GM18499 (cell line): ENCODE measurements at regions not wholly inside any gene's neighbourhood (a gene's known extent, or its start where the extent isn't known, plus 50 kb on each side); places are given as distances from the start of the nearest gene placed in this dataset.
"Not testable (repeated sequence)": the region's sequence is repeated elsewhere in the genome, so short reads cannot be mapped to it uniquely, and the experiment has no call there.

Experiments used
- ATAC-seq: cut with Tn5 transposase; IDR thresholded peaks from one replicate; pipeline ENCODE4 v1.9.1; 2021; ENCODE audit warnings: moderate number of reproducible peaks; ENCODE audit not compliant: insufficient read depth, unreplicated experiment

GRCh38 chr1:238789916-238790667 lies 596.3 kb upstream of the CHRM3 start:
- no peak for ATAC-seq

DNA sequence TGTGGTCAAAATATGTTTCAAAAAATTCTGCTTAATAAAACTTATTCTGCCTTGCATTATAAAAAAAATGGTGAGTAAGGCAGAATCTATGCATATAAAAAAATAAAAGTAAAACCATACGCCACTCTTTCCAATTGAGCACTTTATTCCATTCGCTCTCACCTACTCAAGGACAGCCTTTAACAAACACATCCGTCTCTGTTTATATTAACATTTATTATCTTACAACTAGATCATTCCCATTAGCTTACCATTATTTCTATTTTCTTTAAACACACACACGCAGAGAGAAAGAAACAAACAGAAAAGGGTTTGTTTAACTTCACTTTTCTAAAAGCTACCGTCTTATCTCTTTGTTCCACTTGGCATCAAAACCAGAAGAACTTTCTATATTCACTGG lies 598.9 kb upstream of the CHRM3 start:
- no peak for ATAC-seq

DNA sequence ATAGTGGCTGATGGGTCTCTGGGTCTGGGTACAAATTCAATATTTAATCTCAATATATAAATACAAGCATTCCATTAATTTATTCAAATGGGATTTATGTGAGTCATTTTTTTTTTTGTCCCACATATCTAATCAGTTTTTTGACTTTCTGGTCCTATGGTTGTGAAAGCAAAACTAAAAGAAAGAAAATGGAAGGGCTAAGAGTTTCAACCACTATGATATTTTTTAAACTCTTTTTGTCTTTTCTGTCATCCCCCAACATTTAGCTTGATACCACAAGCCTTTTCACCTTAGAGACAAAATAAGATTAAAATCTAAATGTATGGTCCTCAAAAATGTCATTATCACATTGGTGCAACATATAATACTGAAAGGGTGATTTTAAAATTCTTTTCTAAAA lies 602.7 kb upstream of the CHRM3 start:
- ATAC-seq: no peak

DNA sequence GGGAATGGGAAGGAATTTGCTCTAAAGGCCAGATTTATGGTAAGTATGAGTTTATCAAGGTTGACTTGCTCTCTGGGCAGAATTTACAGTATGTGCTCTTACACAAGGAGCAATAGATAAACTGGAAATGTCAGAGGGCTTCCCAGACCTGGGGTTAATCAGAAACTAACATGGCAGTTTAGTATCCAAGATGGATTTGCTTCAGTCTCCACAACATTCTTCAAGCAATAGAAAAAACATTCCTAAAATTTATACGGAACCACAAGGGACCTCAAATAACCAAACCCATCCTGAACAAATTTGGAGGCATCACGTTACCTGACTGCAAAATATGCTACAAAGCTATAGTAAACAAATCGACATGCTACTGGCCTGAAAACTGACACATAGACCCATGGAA lies 606.7 kb upstream of the CHRM3 start:
- no peak for ATAC-seq

DNA sequence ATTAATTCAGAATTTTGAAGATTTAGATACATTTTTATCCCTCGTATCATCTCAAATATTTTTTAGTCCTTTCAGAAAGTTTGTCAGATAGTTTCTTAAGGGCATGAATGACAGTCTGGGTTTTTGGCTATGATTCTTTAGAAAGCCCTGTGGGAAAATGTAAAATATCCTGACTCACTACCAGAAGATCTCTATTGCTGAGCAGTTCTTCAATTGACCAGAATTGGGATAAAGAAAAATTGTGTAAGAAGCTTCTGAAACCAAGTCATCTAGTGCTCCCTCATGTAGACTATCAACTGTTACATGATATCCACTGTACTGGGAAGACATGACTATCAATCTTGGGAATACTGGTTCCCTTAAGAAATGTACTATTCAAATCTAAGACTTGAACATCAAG lies 608.3 kb upstream of the CHRM3 start:
- no peak for ATAC-seq

DNA sequence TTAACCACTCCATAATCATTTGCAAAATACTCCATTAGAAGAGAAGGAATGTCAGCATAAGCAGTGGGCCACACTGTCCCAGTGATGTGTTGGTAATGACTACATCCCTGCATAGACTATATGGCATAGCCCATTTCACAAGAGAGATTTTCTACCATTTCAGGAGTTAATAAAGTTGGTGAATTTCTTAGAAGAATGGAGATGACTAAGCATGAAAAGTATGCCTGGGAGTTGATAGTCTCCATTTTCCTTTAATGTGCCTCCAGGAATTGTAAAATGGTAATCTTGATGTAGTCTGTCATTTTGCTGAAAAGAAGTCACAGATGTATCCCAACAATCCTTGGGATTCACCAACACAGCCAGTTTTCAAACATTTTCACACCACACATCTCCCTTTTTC lies 608.8 kb upstream of the CHRM3 start:
- ATAC-seq: no peak

- ATAC-seq: no peak
These were observed 610.2 kb upstream of the CHRM3 start for GRCh38 chr1:238776126-238776525.

DNA sequence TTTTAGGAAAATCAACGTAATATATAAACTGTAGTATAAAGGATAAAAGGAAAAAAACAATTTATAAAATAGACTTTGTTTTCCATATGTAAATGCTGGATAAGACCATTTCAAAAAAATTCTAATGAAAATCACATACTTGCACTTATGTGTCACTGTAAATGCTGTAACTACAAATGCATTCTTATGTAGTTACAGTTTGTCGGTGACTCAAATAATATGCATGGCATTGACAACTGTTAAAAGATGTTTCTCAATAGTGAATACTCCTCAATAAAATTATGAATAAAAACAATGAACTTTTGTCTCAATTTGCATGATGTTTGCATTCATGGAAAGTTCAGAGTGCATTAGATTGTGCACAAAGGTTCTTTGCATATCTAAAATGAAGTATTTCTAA lies 614.0 kb upstream of the CHRM3 start:
- ATAC-seq: no peak

DNA sequence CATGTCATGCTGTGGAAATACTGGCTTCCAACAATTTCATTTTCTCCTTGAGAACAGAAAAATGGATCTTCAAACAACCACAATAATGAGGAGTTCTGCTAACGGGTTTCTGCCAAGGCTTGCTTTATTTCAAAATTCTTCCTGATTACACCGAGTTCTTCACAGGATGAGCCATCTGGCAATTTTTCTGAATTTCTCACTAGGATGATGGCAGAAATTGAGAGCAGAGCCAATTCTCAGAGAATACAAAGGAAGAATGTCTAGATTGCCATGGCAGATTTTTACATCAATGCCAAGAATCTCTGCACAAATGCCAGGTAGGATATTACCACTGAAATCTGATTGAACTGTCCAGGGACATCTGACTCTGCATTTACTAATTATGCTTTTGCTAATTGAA lies 619.0 kb upstream of the CHRM3 start:
- ATAC-seq: no peak

GRCh38 chr1:238764779-238765178 lies 621.6 kb upstream of the CHRM3 start:
- ATAC-seq: no peak

GRCh38 chr1:238753252-238753651 lies 633.1 kb upstream of the CHRM3 start:
- ATAC-seq: no peak

DNA sequence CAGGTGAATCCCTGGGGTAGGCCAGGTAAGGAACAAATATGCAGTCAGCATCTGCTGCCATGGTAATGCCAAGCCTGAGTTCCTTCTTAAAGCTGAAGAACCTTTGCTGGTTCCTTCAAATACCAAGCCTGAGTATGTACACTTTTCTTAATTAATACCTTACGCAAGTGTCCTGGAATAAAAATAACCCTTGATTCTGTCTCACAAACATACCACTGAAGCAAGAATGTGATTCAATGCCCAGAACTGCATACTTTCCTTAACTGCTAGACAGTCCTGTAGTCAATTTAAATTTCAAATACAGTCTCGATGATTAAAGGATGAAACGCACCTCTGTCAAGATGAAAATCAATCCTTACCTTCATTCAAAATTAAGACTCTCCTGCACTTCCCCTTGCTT lies 634.0 kb upstream of the CHRM3 start:
- ATAC-seq: no peak

- ATAC-seq: no peak
These were observed 641.3 kb upstream of the CHRM3 start for GRCh38 chr1:238745069-238745468.

- no peak for ATAC-seq
These were observed 647.5 kb upstream of the CHRM3 start for GRCh38 chr1:238738892-238739291.

GRCh38 chr1:238727670-238728069 lies 658.7 kb upstream of the CHRM3 start:
- ATAC-seq: no peak

DNA sequence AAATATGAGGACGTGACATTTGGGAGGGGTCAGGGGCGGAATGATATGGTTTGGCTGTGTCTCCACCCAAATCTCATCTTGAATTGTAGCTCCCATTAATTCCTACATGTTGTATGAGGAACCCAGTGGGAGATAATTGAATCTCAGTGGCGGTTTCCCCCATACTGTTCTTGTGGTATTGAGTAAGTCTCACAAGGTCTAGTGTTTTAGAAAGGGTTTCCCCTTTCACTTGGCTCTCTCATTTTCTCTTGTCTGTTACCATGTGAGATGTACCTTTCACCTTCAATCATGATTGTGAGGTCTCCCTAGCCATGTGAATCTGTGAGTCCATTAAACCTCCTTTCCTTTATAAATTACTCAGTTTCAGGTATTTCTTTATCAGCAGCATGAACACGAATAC lies 663.6 kb upstream of the CHRM3 start:
- ATAC-seq: no peak

DNA sequence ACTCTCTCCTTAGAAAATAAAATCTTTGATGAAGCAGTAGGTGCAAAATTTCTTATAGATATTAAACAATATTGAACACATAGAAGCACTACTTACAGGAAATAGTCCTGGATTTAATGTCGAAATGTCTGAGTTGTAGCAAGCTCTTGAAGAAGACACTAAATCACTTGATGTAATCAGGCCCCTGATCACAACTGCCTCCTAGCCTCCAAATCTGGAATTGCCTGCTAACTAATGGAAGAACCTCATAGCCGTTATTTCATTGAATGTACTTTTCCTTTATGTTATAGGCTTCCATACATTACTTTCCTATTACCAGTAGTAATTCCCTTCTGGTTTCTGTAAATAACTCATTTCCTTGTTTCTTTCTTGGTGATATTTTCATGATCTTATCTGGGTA lies 675.7 kb upstream of the CHRM3 start:
- ATAC-seq: no peak

- ATAC-seq: no peak
These were observed 685.3 kb upstream of the CHRM3 start for GRCh38 chr1:238701024-238701423.

- ATAC-seq: no peak
These were observed 696.0 kb upstream of the CHRM3 start for GRCh38 chr1:238690415-238690814.

DNA sequence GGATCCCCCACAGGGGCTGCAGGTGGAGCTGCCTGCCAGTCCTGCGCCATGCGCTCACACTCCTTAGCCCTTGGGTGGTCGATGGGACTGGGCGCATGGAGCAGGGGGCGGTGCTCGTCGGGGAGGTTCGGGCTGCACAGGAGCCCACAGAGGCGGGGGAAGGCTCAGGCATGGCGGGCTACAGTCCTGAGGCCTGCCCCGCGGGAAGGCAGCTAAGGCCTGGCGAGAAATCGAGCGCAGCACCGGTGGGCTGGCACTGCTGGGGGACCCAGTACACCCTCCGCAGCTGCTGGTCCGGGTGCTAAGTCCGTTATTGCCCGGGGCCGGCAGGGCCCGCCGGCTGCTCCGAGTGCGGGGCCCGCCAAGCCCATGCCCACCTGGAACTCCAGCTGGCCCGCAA lies 701.8 kb upstream of the CHRM3 start:
- ATAC-seq: not testable (repeated sequence)

GRCh38 chr1:238681451-238681850 lies 704.9 kb upstream of the CHRM3 start:
- ATAC-seq: no peak

DNA sequence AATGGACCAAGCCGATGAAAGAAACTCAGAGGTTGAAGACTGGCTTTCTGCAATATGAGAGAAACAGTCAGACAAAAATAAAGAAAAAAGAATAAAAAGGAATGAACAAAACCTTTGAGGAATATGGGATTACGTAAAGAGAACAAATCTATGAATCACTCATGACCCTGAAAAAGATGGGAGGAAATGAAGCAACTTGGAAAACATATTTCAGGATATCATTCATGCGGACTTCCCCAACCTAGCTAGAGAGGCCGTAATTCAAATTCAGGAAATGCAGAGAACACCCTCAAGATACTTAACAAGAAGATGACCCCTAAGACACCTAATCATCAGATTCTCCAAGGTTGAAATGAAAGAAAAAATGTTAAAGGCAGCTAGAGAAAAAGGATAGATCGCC lies 705.3 kb upstream of the CHRM3 start:
- no peak for ATAC-seq

DNA sequence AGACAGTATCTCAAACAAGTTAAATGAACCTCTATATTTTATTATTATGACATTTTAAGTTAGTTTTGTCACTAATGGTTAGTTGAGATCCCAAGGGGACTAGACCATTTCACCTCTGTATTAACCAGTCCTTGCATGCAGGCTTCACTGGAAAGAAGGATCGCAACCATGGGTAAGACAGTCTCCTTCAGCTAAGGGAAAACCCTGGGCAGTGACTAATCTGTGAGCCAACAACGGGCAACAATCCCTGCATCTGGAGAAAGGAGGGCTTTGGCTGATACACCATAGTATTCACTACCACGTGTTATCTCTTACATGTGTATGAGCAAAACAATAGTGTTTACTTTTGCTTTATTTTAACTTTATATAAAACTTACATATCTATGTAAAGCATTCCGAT lies 708.8 kb upstream of the CHRM3 start:
- no peak for ATAC-seq
